B cell (primary cell): ENCODE measurements at regions not wholly inside any gene's neighbourhood (a gene's known extent, or its start where the extent isn't known, plus 50 kb on each side); places are given as distances from the start of the nearest gene placed in this dataset.

Source experiments
- ATAC-seq: fragments of 200-7000 bp; cut with Tn5 transposase; one replicate; pipeline ENCODE4 v1.10.0; 2021; ENCODE audit warnings: low read depth, mild to moderate bottlenecking, moderate number of reproducible peaks, moderate library complexity
- CTCF ChIA-PET: fragments of 350-600 bp; sonication (Branson Sonifier 250); formaldehyde crosslinking; loops from one replicate; lab custom pipeline; 2021; ENCODE audit warnings: antibody characterized with exemption, inconsistent platforms; lab: Charles Lee
- POLR2A ChIA-PET: fragments of 350-600 bp; sonication (Branson Sonifier 250); formaldehyde crosslinking; loops from one replicate; lab custom pipeline; 2021; ENCODE audit warnings: antibody characterized with exemption; lab: Charles Lee
- DNase-seq: peaks from one replicate; pipeline ENCODE4 v3.0.0; 2013
- H2AFZ ChIP-seq: 2 replicates; pipeline ENCODE4 v1.6.1; 2012; ENCODE audit warnings: mild to moderate bottlenecking, low read depth, low read length; ENCODE audit not compliant: insufficient read depth, poor library complexity, severe bottlenecking
- H3K27ac ChIP-seq, 2 donors: 1 replicate in 1 of 2; 2 replicates in 1 of 2; pipeline ENCODE4 v1.5.1; 2012 to 2013; ENCODE audit warnings: low read length in 2 of 2, mild to moderate bottlenecking in 2 of 2, moderate library complexity in 1 of 2
- H3K27me3 ChIP-seq, 4 experiments: fragments of 200-600 bp in 1 of 4; sonication (generic) in 1 of 4; replicated peaks in 1 of 4; 1 replicate in 2 of 4; 2 replicates in 2 of 4; pipeline versions ENCODE4 v1.6.1 to v1.7.0; 2013 to 2016; ENCODE audit warnings: low read length in 3 of 4, mild to moderate bottlenecking in 2 of 4, mixed read lengths in 1 of 4, moderate library complexity in 1 of 4; ENCODE audit not compliant: insufficient read depth in 4 of 4, control insufficient read depth in 3 of 4; ENCODE audit errors: control extremely low read depth in 1 of 4
- H3K36me3 ChIP-seq, 2 experiments: replicated peaks in 1 of 2; 1 replicate in 1 of 2; 2 replicates in 1 of 2; pipeline versions ENCODE4 v1.6.1 to v1.7.1; 2013; ENCODE audit warnings: low read length in 1 of 2; ENCODE audit not compliant: insufficient read depth in 2 of 2, control insufficient read depth in 1 of 2; ENCODE audit errors: control extremely low read depth in 1 of 2, extremely low read depth in 1 of 2
- H3K4me1 ChIP-seq, 2 donors: fragments of 200-600 bp in 1 of 2; sonication (generic) in 1 of 2; 1 replicate in 1 of 2; 2 replicates in 1 of 2; pipeline versions ENCODE4 v1.5.1 to v1.6.1; 2013 to 2017; ENCODE audit warnings: low read length in 2 of 2; ENCODE audit not compliant: control insufficient read depth in 2 of 2, insufficient read depth in 2 of 2
- H3K4me2 ChIP-seq: replicated peaks from 2 replicates; pipeline ENCODE3; 2012; ENCODE audit warnings: mild to moderate bottlenecking, low read depth, low read length; ENCODE audit not compliant: poor library complexity, severe bottlenecking
- H3K4me3 ChIP-seq, 5 experiments: fragments of 200-600 bp in 1 of 5; sonication (generic) in 1 of 5; 1 replicate in 3 of 5; 2 replicates in 2 of 5; pipeline versions ENCODE4 v1.5.1 to v1.7.0; 2011 to 2016; ENCODE audit warnings: low read length in 4 of 5, mild to moderate bottlenecking in 4 of 5, low read depth in 2 of 5, control low read depth in 1 of 5, moderate library complexity in 1 of 5; ENCODE audit not compliant: insufficient read depth in 1 of 5; ENCODE audit errors: control extremely low read depth in 1 of 5, extremely low read depth in 1 of 5
- H3K79me2 ChIP-seq: fragments of 200-600 bp; sonication (generic); one replicate; pipeline ENCODE4 v1.6.0; 2016; ENCODE audit warnings: low read length; ENCODE audit not compliant: control insufficient read depth, insufficient read depth
- H3K9ac ChIP-seq: fragments of 200-600 bp; sonication (generic); 2 replicates; pipeline ENCODE4 v1.6.1; 2017; ENCODE audit warnings: mild to moderate bottlenecking, low read length, moderate library complexity
- H3K9me3 ChIP-seq, 3 donors: one replicate each; pipeline versions ENCODE4 v1.6.1 to v1.7.1; 2013; ENCODE audit warnings: low read length in 2 of 3; ENCODE audit not compliant: control insufficient read depth in 2 of 3, insufficient read depth in 1 of 3; ENCODE audit errors: control extremely low read depth in 1 of 3
- H4K20me1 ChIP-seq: 2 replicates; pipeline ENCODE4 v1.6.0; 2012; ENCODE audit warnings: mild to moderate bottlenecking, low read length; ENCODE audit not compliant: insufficient read depth, control insufficient read depth, poor library complexity, severe bottlenecking
- H3K27ac Mint-ChIP-seq: one replicate; pipeline ENCODE4 v1.8.0; 2021; ENCODE audit warnings: mixed read lengths
- H3K27me3 Mint-ChIP-seq: one replicate; pipeline ENCODE4 v1.8.0; 2021; ENCODE audit warnings: mixed read lengths
- H3K4me1 Mint-ChIP-seq: one replicate; pipeline ENCODE4 v1.8.0; 2021; ENCODE audit warnings: mixed read lengths
- H3K4me3 Mint-ChIP-seq: one replicate; pipeline ENCODE4 v1.8.0; 2021; ENCODE audit warnings: mixed read lengths
- H3K9me3 Mint-ChIP-seq: one replicate; pipeline ENCODE4 v1.8.0; 2022; ENCODE audit warnings: mixed read lengths; ENCODE audit not compliant: insufficient read depth
- EZH2 ChIP-seq: IDR thresholded peaks from 2 replicates; pipeline ENCODE4 v1.6.1; 2012; ENCODE audit warnings: borderline replicate concordance, low read depth, mild to moderate bottlenecking, moderate library complexity, low read length; ENCODE audit not compliant: insufficient read depth, poor library complexity, severe bottlenecking
- WGBS: methylation state at CpG from one replicate; pipeline ENCODE4 v1.1.5; 2013; ENCODE audit warnings: missing lambda C conversion rate; ENCODE audit not compliant: insufficient coverage; 5-methylcytosine and 5-hydroxymethylcytosine counted together
- intact Hi-C: fragments of 100-400 bp; cut with micrococcal nuclease; formaldehyde crosslinking; loops from one replicate; pipeline ENCODE4 v1.10.0; 2022
- TF ChIP-seq, protein P1 (sequence below): fragments of 200-600 bp; IDR thresholded peaks from one replicate; pipeline ENCODE4 v1.8.0; 2022; ENCODE audit warnings: antibody characterized with exemption, mild to moderate bottlenecking

DNA sequence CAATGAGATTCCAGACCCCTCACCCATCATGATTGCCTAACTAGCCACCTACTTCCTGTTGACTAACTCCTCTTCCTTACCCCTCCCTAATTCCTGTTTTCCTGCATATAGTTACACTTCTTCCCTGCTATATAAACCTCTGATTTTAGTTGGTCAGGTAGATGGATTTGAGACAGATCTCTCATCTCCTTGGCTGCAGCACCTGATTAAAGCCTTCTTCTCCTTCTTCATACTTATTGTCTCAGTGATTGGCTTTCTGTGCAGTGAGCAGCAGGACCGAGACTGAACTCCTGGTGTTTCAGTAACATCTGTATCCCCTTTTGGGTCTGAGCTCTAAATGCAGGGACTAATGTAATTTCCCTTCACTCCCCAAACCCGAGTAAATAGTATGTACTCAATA is 51.7 kb upstream of the ATXN1 start:
- POLR2A ChIA-PET, result no interaction called here
- ATAC-seq (no peak), DNase-seq (no peak)
- no peak overlapping the region for H3K4me3 Mint-ChIP-seq
- no peak overlapping the region for H3K9ac ChIP-seq
- H3K27ac Mint-ChIP-seq, result no peak overlapping the region
- no peaks in the 10 kb centered on the region for H3K36me3 ChIP-seq
- TF ChIP-seq, protein P1, sequence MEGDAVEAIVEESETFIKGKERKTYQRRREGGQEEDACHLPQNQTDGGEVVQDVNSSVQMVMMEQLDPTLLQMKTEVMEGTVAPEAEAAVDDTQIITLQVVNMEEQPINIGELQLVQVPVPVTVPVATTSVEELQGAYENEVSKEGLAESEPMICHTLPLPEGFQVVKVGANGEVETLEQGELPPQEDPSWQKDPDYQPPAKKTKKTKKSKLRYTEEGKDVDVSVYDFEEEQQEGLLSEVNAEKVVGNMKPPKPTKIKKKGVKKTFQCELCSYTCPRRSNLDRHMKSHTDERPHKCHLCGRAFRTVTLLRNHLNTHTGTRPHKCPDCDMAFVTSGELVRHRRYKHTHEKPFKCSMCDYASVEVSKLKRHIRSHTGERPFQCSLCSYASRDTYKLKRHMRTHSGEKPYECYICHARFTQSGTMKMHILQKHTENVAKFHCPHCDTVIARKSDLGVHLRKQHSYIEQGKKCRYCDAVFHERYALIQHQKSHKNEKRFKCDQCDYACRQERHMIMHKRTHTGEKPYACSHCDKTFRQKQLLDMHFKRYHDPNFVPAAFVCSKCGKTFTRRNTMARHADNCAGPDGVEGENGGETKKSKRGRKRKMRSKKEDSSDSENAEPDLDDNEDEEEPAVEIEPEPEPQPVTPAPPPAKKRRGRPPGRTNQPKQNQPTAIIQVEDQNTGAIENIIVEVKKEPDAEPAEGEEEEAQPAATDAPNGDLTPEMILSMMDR, result no peak
- no peak for TF ChIP-seq EZH2
- peaks cover 14% of the 10 kb centered on the region for H3K27me3 Mint-ChIP-seq
- no peak overlapping the region for H3K4me2 ChIP-seq
- intact Hi-C loops, result no loop called here
- CTCF ChIA-PET, result no interaction called here
- no peak overlapping the region for H3K27ac ChIP-seq
- no peaks in the 10 kb centered on the region for H4K20me1 ChIP-seq
- peaks cover 0 to 4% (median 2%) of the 10 kb centered on the region in 4 experiments for H3K27me3 ChIP-seq
- WGBS, result 100% methylated on average over 1 of the region's 2 CpGs
- no peaks in the 10 kb centered on the region for H3K4me1 ChIP-seq
- no peaks in the 10 kb centered on the region for H3K79me2 ChIP-seq
- no peak overlapping the region for H3K4me3 ChIP-seq
- H3K4me1 Mint-ChIP-seq, result no peaks in the 10 kb centered on the region
- H3K9me3 Mint-ChIP-seq, result peaks cover 16% of the 10 kb centered on the region
- H2AFZ ChIP-seq, result no peak overlapping the region
- H3K9me3 ChIP-seq, result peaks cover 1 to 21% (median 15%) of the 10 kb centered on the region in 3 donors

DNA sequence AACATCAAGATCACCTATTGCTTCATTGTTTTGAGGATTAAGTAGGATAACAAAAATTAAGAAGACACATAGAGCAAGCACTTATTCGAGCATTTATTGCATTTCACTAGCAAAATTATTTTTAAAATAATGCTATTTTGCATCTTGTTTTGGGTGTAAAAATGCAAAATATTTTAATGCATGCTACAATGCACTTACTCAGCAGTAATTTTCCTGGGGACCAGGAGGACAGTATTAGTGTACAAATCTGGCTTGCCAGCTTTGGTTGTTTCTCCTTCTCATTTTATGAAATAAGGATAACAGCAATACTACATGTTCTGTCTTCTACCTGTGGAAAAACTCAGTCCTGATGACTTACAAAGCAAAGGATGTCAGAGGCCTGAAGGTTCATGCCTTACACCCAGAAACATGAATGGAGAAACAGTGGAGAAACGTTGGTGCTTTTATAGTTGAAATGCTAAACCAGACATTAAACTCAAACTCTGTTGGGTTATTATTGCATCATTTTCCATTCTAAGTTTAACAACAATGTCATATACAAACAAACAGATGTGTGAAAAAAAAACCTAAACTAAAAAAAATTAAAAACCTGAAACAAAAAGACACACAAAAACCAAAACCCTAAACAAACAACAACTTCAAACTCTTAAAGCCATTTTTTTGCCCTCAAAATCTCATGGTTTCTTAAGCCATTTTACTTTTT is 50.2 kb upstream of the ATXN1 start:
- no peak overlapping the region for H3K4me2 ChIP-seq
- no peaks in the 10 kb centered on the region for H3K79me2 ChIP-seq
- H3K9me3 ChIP-seq, result peaks cover 1 to 21% (median 15%) of the 10 kb centered on the region in 3 donors
- H3K27me3 ChIP-seq, result peaks cover 0 to 4% (median 1%) of the 10 kb centered on the region in 4 experiments
- WGBS, result no CpG with 5 or more reads among the region's 2 CpGs
- peaks cover 16% of the 10 kb centered on the region for H3K9me3 Mint-ChIP-seq
- H3K27ac ChIP-seq, result no peak overlapping the region
- no peak overlapping the region for H3K9ac ChIP-seq
- ATAC-seq (no peak), DNase-seq (no peak)
- intact Hi-C loops, result no loop called here
- H3K4me1 Mint-ChIP-seq, result no peaks in the 10 kb centered on the region
- H2AFZ ChIP-seq, result no peak overlapping the region
- no peaks in the 10 kb centered on the region for H4K20me1 ChIP-seq
- CTCF ChIA-PET, result no interaction called here
- no peak overlapping the region for H3K27ac Mint-ChIP-seq
- H3K4me3 ChIP-seq, result no peak overlapping the region
- H3K27me3 Mint-ChIP-seq, result peaks cover 13% of the 10 kb centered on the region
- no peak overlapping the region for H3K4me3 Mint-ChIP-seq
- TF ChIP-seq, protein P1, result no peak
- no peak for TF ChIP-seq EZH2
- H3K36me3 ChIP-seq, result no peaks in the 10 kb centered on the region
- no peaks in the 10 kb centered on the region for H3K4me1 ChIP-seq
- POLR2A ChIA-PET, result no interaction called here
